ENCODE measurements at regions not wholly inside any gene's neighbourhood (a gene's known extent, or its start where the extent isn't known, plus 50 kb on each side); places are given as distances from the start of the nearest gene placed in this dataset.

GRCh38 chr17:70503449-70503848 is 334.1 kb downstream of the KCNJ2 start:
- intact Hi-C loops (cut with micrococcal nuclease; ENCODE audit: unreplicated experiment) (loop anchor here (5.0 kb wide), 1 partner anchor 71 kb away; no protein-coding TSS in a partner anchor), in situ Hi-C loops (cut with HindIII; ENCODE audit: low pct_unique_long_range_greater_than_20kb, low sequenced_read_pairs) (no loop called here)
- Histone ChIP-seq H3K4me1 (ENCODE audit: control insufficient read depth, insufficient read depth, low read length) (no peaks in the 10 kb centered on the region), H3K9me3 (ENCODE audit: control insufficient read depth, insufficient read depth, low read depth, low read length) (no peaks in the 10 kb centered on the region), H3K4me3 (ENCODE audit: low read depth in 2 of 2, low read length in 2 of 2) (no peak overlapping the region), H3K36me3 (ENCODE audit: control insufficient read depth, insufficient read depth, low read length) (no peaks in the 10 kb centered on the region), H3K27me3 (ENCODE audit: control insufficient read depth, insufficient read depth, low read length) (no peaks in the 10 kb centered on the region), H3K27ac (ENCODE audit: low read length) (no peak overlapping the region)
- ATAC-seq = no peak
- no TSS peak for BruUV-seq (replicated peaks)
- ChIA-PET CTCF (no interaction called here), POLR2A (no interaction called here)
- no peak for DNase-seq (ENCODE audit: low read depth, low spot score)
- TF ChIP-seq, protein P1, sequence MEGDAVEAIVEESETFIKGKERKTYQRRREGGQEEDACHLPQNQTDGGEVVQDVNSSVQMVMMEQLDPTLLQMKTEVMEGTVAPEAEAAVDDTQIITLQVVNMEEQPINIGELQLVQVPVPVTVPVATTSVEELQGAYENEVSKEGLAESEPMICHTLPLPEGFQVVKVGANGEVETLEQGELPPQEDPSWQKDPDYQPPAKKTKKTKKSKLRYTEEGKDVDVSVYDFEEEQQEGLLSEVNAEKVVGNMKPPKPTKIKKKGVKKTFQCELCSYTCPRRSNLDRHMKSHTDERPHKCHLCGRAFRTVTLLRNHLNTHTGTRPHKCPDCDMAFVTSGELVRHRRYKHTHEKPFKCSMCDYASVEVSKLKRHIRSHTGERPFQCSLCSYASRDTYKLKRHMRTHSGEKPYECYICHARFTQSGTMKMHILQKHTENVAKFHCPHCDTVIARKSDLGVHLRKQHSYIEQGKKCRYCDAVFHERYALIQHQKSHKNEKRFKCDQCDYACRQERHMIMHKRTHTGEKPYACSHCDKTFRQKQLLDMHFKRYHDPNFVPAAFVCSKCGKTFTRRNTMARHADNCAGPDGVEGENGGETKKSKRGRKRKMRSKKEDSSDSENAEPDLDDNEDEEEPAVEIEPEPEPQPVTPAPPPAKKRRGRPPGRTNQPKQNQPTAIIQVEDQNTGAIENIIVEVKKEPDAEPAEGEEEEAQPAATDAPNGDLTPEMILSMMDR (IDR thresholded peaks at IDR 0.05) = no peak
- TF ChIP-seq TCF7L2 (IDR thresholded peaks at IDR 0.05; ENCODE audit: low read depth, low read length) (no peak), POLR2AphosphoS5 (IDR thresholded peaks at IDR 0.05; ENCODE audit: low read depth, low read length) (no peak), SIN3A (IDR thresholded peaks at IDR 0.05; ENCODE audit: borderline replicate concordance, insufficient read depth, low read depth, low read length) (no peak)
- TF ChIP-seq, protein P2, sequence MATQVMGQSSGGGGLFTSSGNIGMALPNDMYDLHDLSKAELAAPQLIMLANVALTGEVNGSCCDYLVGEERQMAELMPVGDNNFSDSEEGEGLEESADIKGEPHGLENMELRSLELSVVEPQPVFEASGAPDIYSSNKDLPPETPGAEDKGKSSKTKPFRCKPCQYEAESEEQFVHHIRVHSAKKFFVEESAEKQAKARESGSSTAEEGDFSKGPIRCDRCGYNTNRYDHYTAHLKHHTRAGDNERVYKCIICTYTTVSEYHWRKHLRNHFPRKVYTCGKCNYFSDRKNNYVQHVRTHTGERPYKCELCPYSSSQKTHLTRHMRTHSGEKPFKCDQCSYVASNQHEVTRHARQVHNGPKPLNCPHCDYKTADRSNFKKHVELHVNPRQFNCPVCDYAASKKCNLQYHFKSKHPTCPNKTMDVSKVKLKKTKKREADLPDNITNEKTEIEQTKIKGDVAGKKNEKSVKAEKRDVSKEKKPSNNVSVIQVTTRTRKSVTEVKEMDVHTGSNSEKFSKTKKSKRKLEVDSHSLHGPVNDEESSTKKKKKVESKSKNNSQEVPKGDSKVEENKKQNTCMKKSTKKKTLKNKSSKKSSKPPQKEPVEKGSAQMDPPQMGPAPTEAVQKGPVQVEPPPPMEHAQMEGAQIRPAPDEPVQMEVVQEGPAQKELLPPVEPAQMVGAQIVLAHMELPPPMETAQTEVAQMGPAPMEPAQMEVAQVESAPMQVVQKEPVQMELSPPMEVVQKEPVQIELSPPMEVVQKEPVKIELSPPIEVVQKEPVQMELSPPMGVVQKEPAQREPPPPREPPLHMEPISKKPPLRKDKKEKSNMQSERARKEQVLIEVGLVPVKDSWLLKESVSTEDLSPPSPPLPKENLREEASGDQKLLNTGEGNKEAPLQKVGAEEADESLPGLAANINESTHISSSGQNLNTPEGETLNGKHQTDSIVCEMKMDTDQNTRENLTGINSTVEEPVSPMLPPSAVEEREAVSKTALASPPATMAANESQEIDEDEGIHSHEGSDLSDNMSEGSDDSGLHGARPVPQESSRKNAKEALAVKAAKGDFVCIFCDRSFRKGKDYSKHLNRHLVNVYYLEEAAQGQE (IDR thresholded peaks at IDR 0.05; ENCODE audit: insufficient read depth in 1 of 2, low read depth in 2 of 2, low read length in 1 of 2) = no peak

- DNase-seq (ENCODE audit: low read depth, low spot score) = no peak
- H3K9me3 ChIP-seq (ENCODE audit: control insufficient read depth, insufficient read depth, low read depth, low read length) = no peaks in the 10 kb centered on the region
- TF ChIP-seq, protein P2 (IDR thresholded peaks at IDR 0.05; ENCODE audit: insufficient read depth in 1 of 2, low read depth in 2 of 2, low read length in 1 of 2) = no peak
- TF ChIP-seq SIN3A (IDR thresholded peaks at IDR 0.05; ENCODE audit: borderline replicate concordance, insufficient read depth, low read depth, low read length) = no peak
- TF ChIP-seq, protein P1 (IDR thresholded peaks at IDR 0.05) = no peak
- TF ChIP-seq POLR2AphosphoS5 (IDR thresholded peaks at IDR 0.05; ENCODE audit: low read depth, low read length) = no peak
- TF ChIP-seq TCF7L2 (IDR thresholded peaks at IDR 0.05; ENCODE audit: low read depth, low read length) = no peak
- H3K4me1 ChIP-seq (ENCODE audit: control insufficient read depth, insufficient read depth, low read length) = no peaks in the 10 kb centered on the region
- ChIA-PET POLR2A (no interaction called here), CTCF (no interaction called here)
- no peaks in the 10 kb centered on the region for H3K27me3 ChIP-seq (ENCODE audit: control insufficient read depth, insufficient read depth, low read length)
- no peak overlapping the region for H3K27ac ChIP-seq (ENCODE audit: low read length)
- ATAC-seq = no peak
- in situ Hi-C loops (cut with HindIII; ENCODE audit: low pct_unique_long_range_greater_than_20kb, low sequenced_read_pairs) = no loop called here
- intact Hi-C loops (cut with micrococcal nuclease; ENCODE audit: unreplicated experiment) = no loop called here
- H3K36me3 ChIP-seq (ENCODE audit: control insufficient read depth, insufficient read depth, low read length) = no peaks in the 10 kb centered on the region
- no peak overlapping the region for H3K4me3 ChIP-seq (ENCODE audit: low read depth in 2 of 2, low read length in 2 of 2)
- no TSS peak for BruUV-seq (replicated peaks)
Observed at GRCh38 chr17:70510288-70510687, 341.0 kb downstream of the KCNJ2 start.

All from Panc1 (cell line).